K562 (cell line): ENCODE measurements at regions not wholly inside any gene's neighbourhood (a gene's known extent, or its start where the extent isn't known, plus 50 kb on each side); places are given as distances from the start of the nearest gene placed in this dataset.

Source experiments
- ATAC-seq: fragments of 200-7000 bp; cut with Tn5 transposase; 3 replicates; pipeline ENCODE4 v1.9.1; 2020; ENCODE audit warnings: moderate library complexity
- BruUV-seq: library from RNA; stranded (reverse); fragments of 400-500 nt; replicated peaks from 2 replicates; lab custom pipeline; 2021; lab: Mats Ljungman, UMichigan
- CTCF ChIA-PET: fragments of 300-600 bp; formaldehyde crosslinking; extraction: SDS; loops from one replicate; lab custom pipeline; 2021; ENCODE audit warnings: low intra/inter-chr PET ratio; lab: Yijun Ruan, JAX
- POLR2A ChIA-PET: fragments of 300-600, 350-650 bp; sonication (Branson Sonifier 250); formaldehyde crosslinking; extraction: SDS; loops from one replicate; lab custom pipeline; 2021; ENCODE audit warnings: antibody characterized with exemption, inconsistent platforms; lab: Yijun Ruan, JAX
- DNase-seq, 4 experiments: peaks; one replicate each; pipeline versions ENCODE4 v3.0.0 to v3.0.0-alpha.2; 2011 to 2018; ENCODE audit warnings: low spot score in 3 of 4, mixed read lengths in 3 of 4; ENCODE audit errors: extremely low read depth in 1 of 4
- FAIRE-seq: peaks from 2 replicates; lab custom pipeline; 2011; peaks lifted over from hg19 to GRCh38; lab: Jason Lieb, UNC
- H2AFZ ChIP-seq: 2 replicates; pipeline ENCODE4 v1.6.0; 2011; ENCODE audit warnings: low read depth, low read length, control low read depth, inconsistent platforms
- H3K27ac ChIP-seq: fragments of 200-600 bp; 3 replicates; pipeline ENCODE4 v1.8.0; 2011; ENCODE audit warnings: low read depth, mild to moderate bottlenecking, control low read depth, inconsistent platforms, low read length, moderate library complexity, mixed read lengths; ENCODE audit errors: extremely low read depth
- H3K27me3 ChIP-seq, 2 experiments: fragments of 300-600 bp in 1 of 2; 2 replicates in 1 of 2; 3 replicates in 1 of 2; pipeline versions ENCODE4 v1.6.0 to v1.8.0; 2011; ENCODE audit warnings: inconsistent platforms in 2 of 2, low read length in 2 of 2, mild to moderate bottlenecking in 1 of 2, mixed read lengths in 1 of 2, moderate library complexity in 1 of 2; ENCODE audit not compliant: control insufficient read depth in 2 of 2, insufficient read depth in 2 of 2
- H3K36me3 ChIP-seq: fragments of 300-600 bp; 3 replicates; pipeline ENCODE4 v1.8.0; 2011; ENCODE audit warnings: mild to moderate bottlenecking, low read length, inconsistent platforms; ENCODE audit not compliant: control insufficient read depth, insufficient read depth
- H3K4me1 ChIP-seq, 2 experiments: fragments of 200-600 bp in 1 of 2; replicated peaks in 1 of 2; 2 replicates in 1 of 2; 3 replicates in 1 of 2; pipeline versions ENCODE4 v1.5.1 to v1.8.0; 2011; ENCODE audit warnings: inconsistent platforms in 2 of 2, low read length in 2 of 2, mild to moderate bottlenecking in 1 of 2, mixed read lengths in 1 of 2, moderate library complexity in 1 of 2; ENCODE audit not compliant: control insufficient read depth in 2 of 2, insufficient read depth in 2 of 2
- H3K4me2 ChIP-seq: 2 replicates; pipeline ENCODE4 v1.6.1; 2011; ENCODE audit warnings: low read length, control low read depth, inconsistent platforms, mixed read lengths; ENCODE audit not compliant: insufficient read depth
- H3K4me3 ChIP-seq: fragments of 200-600 bp; sonication (generic), shearing (Covaris generic); 2 replicates; pipeline ENCODE4 v1.5.1; 2016; ENCODE audit warnings: control low read depth, inconsistent platforms
- H3K79me2 ChIP-seq: fragments of 200-600 bp; 3 replicates; pipeline ENCODE4 v1.8.0; 2011; ENCODE audit warnings: low read length, inconsistent platforms; ENCODE audit not compliant: control insufficient read depth, insufficient read depth
- H3K9ac ChIP-seq, 2 experiments: 2 replicates each; pipeline versions ENCODE4 v1.6.0 to v1.6.1; 2011; ENCODE audit warnings: low read depth in 2 of 2, low read length in 2 of 2, control low read depth in 1 of 2, inconsistent platforms in 1 of 2, mild to moderate bottlenecking in 1 of 2, mixed read lengths in 1 of 2; ENCODE audit not compliant: insufficient read depth in 1 of 2
- H3K9me1 ChIP-seq: one replicate; pipeline ENCODE4 v1.6.0; 2011; ENCODE audit warnings: inconsistent platforms, mild to moderate bottlenecking, low read length, moderate library complexity; ENCODE audit not compliant: control insufficient read depth, insufficient read depth
- H3K9me3 ChIP-seq: replicated peaks from 2 replicates; pipeline ENCODE4 v1.5.1; 2011; ENCODE audit warnings: low read depth, low read length, inconsistent platforms; ENCODE audit not compliant: control insufficient read depth, insufficient read depth
- H4K20me1 ChIP-seq: replicated peaks from 2 replicates; pipeline ENCODE4 v1.6.1; 2011; ENCODE audit warnings: low read length, inconsistent platforms, mixed read lengths; ENCODE audit not compliant: control insufficient read depth, insufficient read depth
- HDAC8 ChIP-seq: fragments of 450-650 bp; IDR thresholded peaks from 2 replicates; pipeline ENCODE4 v1.6.1; 2016; ENCODE audit warnings: mild to moderate bottlenecking, missing genetic modification characterization, moderate library complexity, missing compliant biosample characterization
- HNRNPL ChIP-seq: fragments of 200-400 bp; formaldehyde crosslinking; IDR thresholded peaks from 2 replicates; pipeline ENCODE4 v1.6.1; 2017; ENCODE audit warnings: low read depth, mild to moderate bottlenecking, low read length
- PPARD ChIP-seq: fragments of 250-450 bp; sonication (Bioruptor Pico); IDR thresholded peaks from 2 replicates; pipeline ENCODE4 v1.8.0; 2022; ENCODE audit warnings: inconsistent platforms, mild to moderate bottlenecking, moderate library complexity
- RBM25 ChIP-seq: fragments of 200-400 bp; formaldehyde crosslinking; IDR thresholded peaks from 2 replicates; pipeline ENCODE4 v1.6.1; 2018; ENCODE audit warnings: low read length, low read depth, moderate library complexity; ENCODE audit not compliant: severe bottlenecking
- ZNF431 ChIP-seq: sonication (generic); formaldehyde crosslinking; IDR thresholded peaks from 2 replicates; pipeline ENCODE4 v1.8.0; 2022; ENCODE audit warnings: mild to moderate bottlenecking, missing genetic modification reagents
- ZSCAN29 ChIP-seq: fragments of 450-650 bp; IDR thresholded peaks from 2 replicates; pipeline ENCODE4 v1.6.1; 2017
- WGBS: fragments of 100-300 bp; shearing (Covaris generic); methylation state at CpG from one replicate; pipeline ENCODE4 v1.1.6; 2016; ENCODE audit warnings: low coverage, mixed read lengths; ENCODE audit not compliant: insufficient coverage; ENCODE audit errors: missing lambda C conversion rate; 5-methylcytosine and 5-hydroxymethylcytosine counted together
- in situ Hi-C: fragments of 300-500 bp; cut with MboI; formaldehyde crosslinking; loops from 4 replicates; pipeline ENCODE4 v1.15.0; 2018; ENCODE audit warnings: inconsistent platforms, mixed read lengths
- intact Hi-C: fragments of 100-400 bp; cut with micrococcal nuclease; formaldehyde crosslinking; loops from 2 replicates; pipeline ENCODE4 v1.14.2; 2022

DNA sequence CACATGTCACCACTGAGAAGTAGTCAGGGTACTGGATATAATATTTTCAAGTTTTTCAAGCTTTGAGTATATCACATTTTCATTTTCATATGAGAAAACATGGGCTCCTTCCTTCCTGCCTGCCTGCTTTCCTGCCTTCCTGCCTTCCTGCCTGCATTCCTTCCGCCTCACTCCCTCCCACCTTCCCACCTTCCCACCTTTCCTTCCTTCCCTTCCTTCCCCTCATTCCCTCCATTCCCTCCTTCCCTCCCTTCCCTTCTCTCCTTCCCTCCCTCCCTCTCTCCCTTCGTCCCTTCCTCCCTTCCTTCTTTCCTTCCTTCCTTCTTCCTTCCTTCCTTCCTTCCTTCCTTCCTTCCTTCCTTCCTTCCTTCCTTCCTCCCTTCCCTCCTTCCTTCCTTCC, 175.3 kb downstream of the HMHB1 start:
- FAIRE-seq, result no peak
- no TSS peak for BruUV-seq
- Histone ChIP-seq H3K79me2 (no peaks in the 10 kb centered on the region), H3K4me3 (no peak overlapping the region), H3K9me3 (peaks cover 2% of the 10 kb centered on the region; the same call in 1 of the 2 replicates), H3K4me2 (no peak overlapping the region), H3K9me1 (no peaks in the 10 kb centered on the region), H3K27me3 (no peaks in the 10 kb centered on the region), H3K36me3 (no peaks in the 10 kb centered on the region), H4K20me1 (no peaks in the 10 kb centered on the region), H2AFZ (no peak overlapping the region), H3K9ac (no peak overlapping the region), H3K27ac (no peak overlapping the region), H3K4me1 (no peaks in the 10 kb centered on the region)
- no peak for TF ChIP-seq ZSCAN29
- TF ChIP-seq HNRNPL, result no peak
- no peak for TF ChIP-seq HDAC8 (tag)
- TF ChIP-seq ZNF431 (CRISPR knock-in tag), result no peak
- no peak for TF ChIP-seq PPARD (CRISPR knock-in tag)
- POLR2A ChIA-PET, result no interaction called here
- WGBS, result no CpG with 5 or more reads among the region's 2 CpGs
- intact Hi-C loops (no loop called here), in situ Hi-C loops (no loop called here)
- ATAC-seq, result no peak
- no peak for DNase-seq
- CTCF ChIA-PET, result no interaction called here

DNA sequence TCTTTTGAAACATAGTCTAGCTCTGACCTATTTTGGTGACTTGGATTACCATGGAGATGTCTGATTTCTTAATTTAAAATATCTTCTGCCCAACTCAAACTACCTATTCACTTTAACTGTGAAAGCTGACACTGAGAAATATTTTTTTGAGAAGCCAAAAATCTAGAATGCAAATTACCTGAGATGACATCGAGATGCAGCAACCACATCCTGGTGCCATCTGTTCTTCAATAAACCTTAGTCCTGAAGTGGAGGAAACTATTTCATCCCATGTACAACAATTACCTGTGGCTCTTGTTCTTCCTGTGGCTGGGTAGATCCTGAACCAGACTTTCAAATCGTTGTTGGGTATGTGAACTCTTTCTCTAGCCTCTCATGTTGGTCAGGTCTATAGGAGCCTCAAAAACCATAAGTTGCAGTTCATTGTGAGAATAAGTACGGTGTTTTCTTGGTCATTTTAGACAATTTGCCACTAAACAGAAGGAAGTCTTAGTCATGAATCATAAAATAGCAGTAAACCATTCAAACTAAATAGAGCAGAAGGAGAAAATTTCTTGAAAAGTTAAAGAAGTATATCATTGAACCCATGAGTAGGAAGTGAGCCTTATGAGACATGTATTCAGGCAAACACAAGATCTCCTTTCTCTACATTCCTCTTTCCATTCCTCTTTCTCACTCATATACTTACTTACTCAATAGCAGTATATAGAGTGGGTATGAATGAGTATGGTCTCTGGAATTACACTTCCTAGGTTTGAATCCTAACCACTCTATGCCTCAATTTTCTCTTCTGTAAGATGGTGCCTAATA, 176.0 kb downstream of the HMHB1 start:
- no TSS peak for BruUV-seq
- DNase-seq (no peak), FAIRE-seq (no peak)

More for the DNA sequence above, 176.0 kb downstream of the HMHB1 start:
- Histone ChIP-seq H2AFZ (no peak overlapping the region), H3K4me1 (no peaks in the 10 kb centered on the region), H4K20me1 (no peaks in the 10 kb centered on the region), H3K9ac (no peak overlapping the region), H3K4me3 (no peak overlapping the region), H3K9me1 (no peaks in the 10 kb centered on the region), H3K79me2 (no peaks in the 10 kb centered on the region), H3K4me2 (no peak overlapping the region), H3K36me3 (no peaks in the 10 kb centered on the region), H3K27me3 (no peaks in the 10 kb centered on the region), H3K9me3 (peaks cover 2% of the 10 kb centered on the region; the same call in 1 of the 2 replicates), H3K27ac (no peak overlapping the region)
- WGBS, result 5% methylated on average over 3 of the region's 3 CpGs
- no peak for TF ChIP-seq RBM25
- ChIA-PET CTCF (no interaction called here), POLR2A (no interaction called here)
- no peak for ATAC-seq
- intact Hi-C loops (no loop called here), in situ Hi-C loops (no loop called here)
